HCT116 (cell line): ENCODE measurements at regions not wholly inside any gene's neighbourhood (a gene's known extent, or its start where the extent isn't known, plus 50 kb on each side); places are given as distances from the start of the nearest gene placed in this dataset.

Experiments
- ATAC-seq: fragments of 200-7000 bp; cut with Tn5 transposase; 2 replicates; pipeline ENCODE4 v1.9.1; 2020; ENCODE audit warnings: mild to moderate bottlenecking, moderate library complexity
- BruUV-seq: library from RNA; stranded (reverse); fragments of 400-500 nt; replicated peaks from 2 replicates; lab custom pipeline; 2021; lab: Mats Ljungman, UMichigan
- CTCF ChIA-PET: fragments of 300-600 bp; sonication (Branson Sonifier 250); formaldehyde crosslinking; loops from one replicate; lab custom pipeline; 2021; ENCODE audit warnings: antibody characterized with exemption; lab: Charles Lee
- POLR2A ChIA-PET: fragments of 300-600, 350-600 bp; sonication (Branson Sonifier 250); formaldehyde crosslinking; loops from one replicate; lab custom pipeline; 2021; ENCODE audit warnings: antibody characterized with exemption; lab: Charles Lee
- RAD21 ChIA-PET, 2 experiments: fragments of 300-600 bp; sonication (Branson Sonifier 250); formaldehyde crosslinking; loops; one replicate each; lab custom pipeline; 2023; ENCODE audit warnings: low total read pairs in 2 of 2; ENCODE audit not compliant: uncharacterized antibody in 2 of 2, unreplicated experiment in 2 of 2, low non-redundant PET in 1 of 2; lab: Charles Lee
- DNase-seq: peaks from one replicate; pipeline ENCODE4 v3.0.0-alpha.2; 2010; ENCODE audit warnings: low read depth, low spot score
- H2AFZ ChIP-seq: fragments of 200-600 bp; shearing (Covaris generic), sonication (generic); 2 replicates; pipeline ENCODE4 v1.6.1; 2017; ENCODE audit warnings: low read depth, mixed run types, mixed read lengths, antibody characterized with exemption, low read length; ENCODE audit not compliant: poor library complexity, severe bottlenecking
- H3K27ac ChIP-seq: 2 replicates; pipeline ENCODE4 v1.5.1; 2012; ENCODE audit warnings: low read depth, low read length
- H3K27me3 ChIP-seq: fragments of 200-600 bp; sonication (generic); 2 replicates; pipeline ENCODE4 v1.6.1; 2016; ENCODE audit warnings: mixed run types, low read length, mixed read lengths; ENCODE audit not compliant: insufficient read depth
- H3K36me3 ChIP-seq, 2 experiments: fragments of 200-500 bp in 1 of 2; fragments of 200-600 bp in 1 of 2; sonication (Bioruptor generic) in 1 of 2; sonication (generic) in 1 of 2; 2 replicates each; pipeline versions ENCODE4 v1.5.1 to v1.6.1; 2014 to 2016; ENCODE audit warnings: low read length in 2 of 2, inconsistent platforms in 1 of 2, mixed read lengths in 1 of 2, mixed run types in 1 of 2; ENCODE audit not compliant: insufficient read depth in 2 of 2, control insufficient read depth in 1 of 2
- H3K4me1 ChIP-seq, 2 experiments: fragments of 200-600 bp in 1 of 2; sonication (generic) in 1 of 2; 2 replicates each; pipeline versions ENCODE4 v1.5.1 to v1.6.1; 2012 to 2017; ENCODE audit warnings: low read length in 2 of 2, inconsistent platforms in 1 of 2, mild to moderate bottlenecking in 1 of 2, mixed read lengths in 1 of 2, mixed run types in 1 of 2, moderate library complexity in 1 of 2; ENCODE audit not compliant: insufficient read depth in 2 of 2, control insufficient read depth in 1 of 2
- H3K4me2 ChIP-seq: fragments of 200-600 bp; sonication (generic); 2 replicates; pipeline ENCODE4 v1.6.1; 2017; ENCODE audit warnings: mixed run types, low read length, mixed read lengths
- H3K4me3 ChIP-seq, 2 experiments: fragments of 200-600 bp in 1 of 2; sonication (generic) in 1 of 2; replicated peaks in 1 of 2; 2 replicates each; pipeline ENCODE4 v1.5.1; 2011 to 2016; ENCODE audit warnings: low read length in 2 of 2, control low read depth in 1 of 2, low read depth in 1 of 2, mild to moderate bottlenecking in 1 of 2, mixed read lengths in 1 of 2, mixed run types in 1 of 2
- H3K79me2 ChIP-seq: fragments of 200-600 bp; sonication (generic); 2 replicates; pipeline ENCODE4 v1.6.1; 2017; ENCODE audit warnings: mild to moderate bottlenecking, mixed run types, low read length, moderate library complexity, mixed read lengths; ENCODE audit not compliant: insufficient read depth
- H3K9ac ChIP-seq: fragments of 200-600 bp; sonication (generic); 2 replicates; pipeline ENCODE4 v1.6.1; 2016; ENCODE audit warnings: low read length, mixed read lengths
- H3K9me2 ChIP-seq: fragments of 200-600 bp; sonication (generic), shearing (Covaris generic); 2 replicates; pipeline ENCODE4 v1.6.1; 2017; ENCODE audit warnings: mixed run types, mild to moderate bottlenecking, moderate library complexity; ENCODE audit not compliant: insufficient read depth
- H3K9me3 ChIP-seq, 2 experiments: fragments of 200-500 bp in 1 of 2; fragments of 200-600 bp in 1 of 2; sonication (Bioruptor generic) in 1 of 2; sonication (generic) in 1 of 2; 2 replicates each; pipeline ENCODE4 v1.6.1; 2014 to 2017; ENCODE audit warnings: low read length in 2 of 2, mixed read lengths in 2 of 2, inconsistent platforms in 1 of 2, low read depth in 1 of 2, mild to moderate bottlenecking in 1 of 2, mixed run types in 1 of 2, moderate library complexity in 1 of 2; ENCODE audit not compliant: control insufficient read depth in 1 of 2, insufficient read depth in 1 of 2
- H4K20me1 ChIP-seq: fragments of 200-600 bp; sonication (generic), shearing (Covaris generic); 2 replicates; pipeline ENCODE4 v1.6.1; 2017; ENCODE audit warnings: mixed run types, mild to moderate bottlenecking, moderate library complexity; ENCODE audit not compliant: insufficient read depth
- CBX3 ChIP-seq: IDR thresholded peaks from 2 replicates; pipeline ENCODE4 v1.6.1; 2012; ENCODE audit warnings: low read depth
- CEBPB ChIP-seq: IDR thresholded peaks from 2 replicates; pipeline ENCODE4 v1.6.1; 2012; ENCODE audit warnings: low read depth
- ELF1 ChIP-seq: IDR thresholded peaks from 2 replicates; pipeline ENCODE4 v1.6.1; 2012; ENCODE audit warnings: low read depth, borderline replicate concordance
- EZH2 ChIP-seq: fragments of 200-600 bp; sonication (generic); IDR thresholded peaks from 2 replicates; pipeline ENCODE4 v1.6.1; 2017; ENCODE audit warnings: antibody characterized with exemption, mixed run types
- EZH2phosphoT487 ChIP-seq: fragments of 200-600 bp; IDR thresholded peaks from 2 replicates; pipeline ENCODE4 v1.6.1; 2018; ENCODE audit warnings: antibody characterized with exemption, borderline replicate concordance
- FOSL1 ChIP-seq: IDR thresholded peaks from 2 replicates; pipeline ENCODE4 v1.6.1; 2012; ENCODE audit warnings: low read depth
- POLR2A ChIP-seq: IDR thresholded peaks from 2 replicates; pipeline ENCODE4 v1.7.0; 2011; ENCODE audit warnings: borderline replicate concordance; ENCODE audit not compliant: insufficient read depth, insufficient read length; ENCODE audit errors: extremely low read depth
- SIN3A ChIP-seq: IDR thresholded peaks from 2 replicates; pipeline ENCODE4 v1.6.1; 2012; ENCODE audit warnings: low read depth
- SP1 ChIP-seq: IDR thresholded peaks from 2 replicates; pipeline ENCODE4 v1.6.1; 2012; ENCODE audit warnings: low read depth
- ZFX ChIP-seq: fragments of 450-650 bp; IDR thresholded peaks from 2 replicates; pipeline ENCODE4 v1.6.1; 2017
- ZNF274 ChIP-seq: fragments of 200-500 bp; sonication (Bioruptor generic); IDR thresholded peaks from 2 replicates; pipeline ENCODE4 v1.6.1; 2014; ENCODE audit warnings: mild to moderate bottlenecking, low read depth, low read length, inconsistent platforms
- intact Hi-C: fragments of 100-400 bp; cut with micrococcal nuclease; formaldehyde crosslinking; loops from 2 replicates; pipeline ENCODE4 v1.10.0; 2022
- TF ChIP-seq, protein P1 (sequence below): IDR thresholded peaks from 2 replicates; pipeline ENCODE4 v1.6.1; 2012; ENCODE audit warnings: low read depth
- TF ChIP-seq, protein P2 (sequence below): IDR thresholded peaks from 2 replicates; pipeline ENCODE4 v1.6.1; 2011; ENCODE audit warnings: mild to moderate bottlenecking, low read length, moderate library complexity; ENCODE audit not compliant: insufficient replicate concordance; ENCODE audit errors: extremely low read depth
- TF ChIP-seq, protein P3 (sequence below): IDR thresholded peaks from 2 replicates; pipeline ENCODE4 v1.6.1; 2012
- TF ChIP-seq, protein P4 (sequence below), 3 experiments: fragments of 200-600 bp in 1 of 3; sonication (generic) in 1 of 3; IDR thresholded peaks in 2 of 3; conservative IDR thresholded peaks in 1 of 3; 2 replicates each; pipeline ENCODE4 v1.5.1; 2012 to 2017; ENCODE audit warnings: low read depth in 2 of 3, low read length in 2 of 3, antibody characterized with exemption in 1 of 3, borderline replicate concordance in 1 of 3, control low read depth in 1 of 3, mild to moderate bottlenecking in 1 of 3, mixed read lengths in 1 of 3, mixed run types in 1 of 3, moderate library complexity in 1 of 3; ENCODE audit not compliant: insufficient read depth in 1 of 3
- TF ChIP-seq, protein P5 (sequence below): IDR thresholded peaks from 2 replicates; pipeline ENCODE4 v1.6.1; 2012

DNA sequence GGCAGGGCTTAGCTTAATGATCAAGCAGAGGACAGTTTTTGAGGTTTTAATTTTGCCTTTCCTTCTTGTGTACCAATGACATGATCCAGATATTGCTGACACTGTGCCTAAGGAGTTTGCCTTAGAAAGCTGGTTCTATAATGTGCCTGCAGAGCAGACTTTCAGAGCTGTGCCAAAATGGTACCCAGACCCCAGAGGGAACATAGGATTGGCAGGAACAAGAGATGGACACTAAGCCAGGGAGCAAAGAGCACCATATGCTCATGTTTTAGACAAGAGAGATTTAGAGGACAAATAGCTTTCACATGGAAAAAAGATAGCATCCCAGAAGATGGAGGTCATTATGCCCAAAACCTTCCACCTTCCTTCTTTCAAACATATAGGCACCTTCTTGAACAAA lies 1241.5 kb upstream of the SPRY2 start:
- no peaks in the 10 kb centered on the region for H3K9me3 ChIP-seq
- H3K9ac ChIP-seq, result no peak overlapping the region
- ChIA-PET POLR2A (no interaction called here), RAD21 (no interaction called here), CTCF (no interaction called here)
- H3K4me2 ChIP-seq, result no peak overlapping the region
- TF ChIP-seq ELF1 (no peak), ZNF274 (no peak), CBX3 (no peak), SIN3A (no peak), EZH2phosphoT487 (no peak), POLR2A (no peak), ZFX (no peak), SP1 (no peak), EZH2 (no peak), CEBPB (no peak), FOSL1 (no peak)
- TF ChIP-seq, protein P1, sequence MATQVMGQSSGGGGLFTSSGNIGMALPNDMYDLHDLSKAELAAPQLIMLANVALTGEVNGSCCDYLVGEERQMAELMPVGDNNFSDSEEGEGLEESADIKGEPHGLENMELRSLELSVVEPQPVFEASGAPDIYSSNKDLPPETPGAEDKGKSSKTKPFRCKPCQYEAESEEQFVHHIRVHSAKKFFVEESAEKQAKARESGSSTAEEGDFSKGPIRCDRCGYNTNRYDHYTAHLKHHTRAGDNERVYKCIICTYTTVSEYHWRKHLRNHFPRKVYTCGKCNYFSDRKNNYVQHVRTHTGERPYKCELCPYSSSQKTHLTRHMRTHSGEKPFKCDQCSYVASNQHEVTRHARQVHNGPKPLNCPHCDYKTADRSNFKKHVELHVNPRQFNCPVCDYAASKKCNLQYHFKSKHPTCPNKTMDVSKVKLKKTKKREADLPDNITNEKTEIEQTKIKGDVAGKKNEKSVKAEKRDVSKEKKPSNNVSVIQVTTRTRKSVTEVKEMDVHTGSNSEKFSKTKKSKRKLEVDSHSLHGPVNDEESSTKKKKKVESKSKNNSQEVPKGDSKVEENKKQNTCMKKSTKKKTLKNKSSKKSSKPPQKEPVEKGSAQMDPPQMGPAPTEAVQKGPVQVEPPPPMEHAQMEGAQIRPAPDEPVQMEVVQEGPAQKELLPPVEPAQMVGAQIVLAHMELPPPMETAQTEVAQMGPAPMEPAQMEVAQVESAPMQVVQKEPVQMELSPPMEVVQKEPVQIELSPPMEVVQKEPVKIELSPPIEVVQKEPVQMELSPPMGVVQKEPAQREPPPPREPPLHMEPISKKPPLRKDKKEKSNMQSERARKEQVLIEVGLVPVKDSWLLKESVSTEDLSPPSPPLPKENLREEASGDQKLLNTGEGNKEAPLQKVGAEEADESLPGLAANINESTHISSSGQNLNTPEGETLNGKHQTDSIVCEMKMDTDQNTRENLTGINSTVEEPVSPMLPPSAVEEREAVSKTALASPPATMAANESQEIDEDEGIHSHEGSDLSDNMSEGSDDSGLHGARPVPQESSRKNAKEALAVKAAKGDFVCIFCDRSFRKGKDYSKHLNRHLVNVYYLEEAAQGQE, result no peak
- TF ChIP-seq, protein P2, sequence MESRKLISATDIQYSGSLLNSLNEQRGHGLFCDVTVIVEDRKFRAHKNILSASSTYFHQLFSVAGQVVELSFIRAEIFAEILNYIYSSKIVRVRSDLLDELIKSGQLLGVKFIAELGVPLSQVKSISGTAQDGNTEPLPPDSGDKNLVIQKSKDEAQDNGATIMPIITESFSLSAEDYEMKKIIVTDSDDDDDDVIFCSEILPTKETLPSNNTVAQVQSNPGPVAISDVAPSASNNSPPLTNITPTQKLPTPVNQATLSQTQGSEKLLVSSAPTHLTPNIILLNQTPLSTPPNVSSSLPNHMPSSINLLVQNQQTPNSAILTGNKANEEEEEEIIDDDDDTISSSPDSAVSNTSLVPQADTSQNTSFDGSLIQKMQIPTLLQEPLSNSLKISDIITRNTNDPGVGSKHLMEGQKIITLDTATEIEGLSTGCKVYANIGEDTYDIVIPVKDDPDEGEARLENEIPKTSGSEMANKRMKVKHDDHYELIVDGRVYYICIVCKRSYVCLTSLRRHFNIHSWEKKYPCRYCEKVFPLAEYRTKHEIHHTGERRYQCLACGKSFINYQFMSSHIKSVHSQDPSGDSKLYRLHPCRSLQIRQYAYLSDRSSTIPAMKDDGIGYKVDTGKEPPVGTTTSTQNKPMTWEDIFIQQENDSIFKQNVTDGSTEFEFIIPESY, result no peak
- TF ChIP-seq, protein P3, sequence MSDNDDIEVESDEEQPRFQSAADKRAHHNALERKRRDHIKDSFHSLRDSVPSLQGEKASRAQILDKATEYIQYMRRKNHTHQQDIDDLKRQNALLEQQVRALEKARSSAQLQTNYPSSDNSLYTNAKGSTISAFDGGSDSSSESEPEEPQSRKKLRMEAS, result no peak
- TF ChIP-seq, protein P4, sequence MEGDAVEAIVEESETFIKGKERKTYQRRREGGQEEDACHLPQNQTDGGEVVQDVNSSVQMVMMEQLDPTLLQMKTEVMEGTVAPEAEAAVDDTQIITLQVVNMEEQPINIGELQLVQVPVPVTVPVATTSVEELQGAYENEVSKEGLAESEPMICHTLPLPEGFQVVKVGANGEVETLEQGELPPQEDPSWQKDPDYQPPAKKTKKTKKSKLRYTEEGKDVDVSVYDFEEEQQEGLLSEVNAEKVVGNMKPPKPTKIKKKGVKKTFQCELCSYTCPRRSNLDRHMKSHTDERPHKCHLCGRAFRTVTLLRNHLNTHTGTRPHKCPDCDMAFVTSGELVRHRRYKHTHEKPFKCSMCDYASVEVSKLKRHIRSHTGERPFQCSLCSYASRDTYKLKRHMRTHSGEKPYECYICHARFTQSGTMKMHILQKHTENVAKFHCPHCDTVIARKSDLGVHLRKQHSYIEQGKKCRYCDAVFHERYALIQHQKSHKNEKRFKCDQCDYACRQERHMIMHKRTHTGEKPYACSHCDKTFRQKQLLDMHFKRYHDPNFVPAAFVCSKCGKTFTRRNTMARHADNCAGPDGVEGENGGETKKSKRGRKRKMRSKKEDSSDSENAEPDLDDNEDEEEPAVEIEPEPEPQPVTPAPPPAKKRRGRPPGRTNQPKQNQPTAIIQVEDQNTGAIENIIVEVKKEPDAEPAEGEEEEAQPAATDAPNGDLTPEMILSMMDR (IDR thresholded peaks at IDR 0.05 in 2 of 3, conservative IDR thresholded peaks at IDR 0.05 in 1 of 3; ENCODE audit: borderline replicate concordance in 1 of 3, insufficient read depth in 1 of 3, low read depth in 2 of 3, low read length in 2 of 3), result no peak
- TF ChIP-seq, protein P5, sequence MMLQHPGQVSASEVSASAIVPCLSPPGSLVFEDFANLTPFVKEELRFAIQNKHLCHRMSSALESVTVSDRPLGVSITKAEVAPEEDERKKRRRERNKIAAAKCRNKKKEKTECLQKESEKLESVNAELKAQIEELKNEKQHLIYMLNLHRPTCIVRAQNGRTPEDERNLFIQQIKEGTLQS, result no peak
- no peaks in the 10 kb centered on the region for H3K4me1 ChIP-seq
- H3K9me2 ChIP-seq, result no peaks in the 10 kb centered on the region
- H4K20me1 ChIP-seq, result no peaks in the 10 kb centered on the region
- BruUV-seq, result no TSS peak
- H3K27ac ChIP-seq, result no peak overlapping the region
- ATAC-seq (no peak), DNase-seq (no peak)
- H3K27me3 ChIP-seq, result no peaks in the 10 kb centered on the region
- no peak overlapping the region for H2AFZ ChIP-seq
- intact Hi-C loops, result no loop called here
- H3K4me3 ChIP-seq, result no peak overlapping the region
- no peaks in the 10 kb centered on the region for H3K36me3 ChIP-seq
- H3K79me2 ChIP-seq, result no peaks in the 10 kb centered on the region
